ENCODE measurements at regions not wholly inside any gene's neighbourhood (a gene's known extent, or its start where the extent isn't known, plus 50 kb on each side); places are given as distances from the start of the nearest gene placed in this dataset.
"Not testable (repeated sequence)": the region's sequence is repeated elsewhere in the genome, so short reads cannot be mapped to it uniquely, and the experiment has no call there.

- DNase-seq: no peak
Measured at GRCh38 chr2:33709951-33710350, 110.9 kb upstream of the FAM98A start.

GRCh38 chr2:33707312-33707711, 108.2 kb upstream of the FAM98A start:
- no peak for DNase-seq

- DNase-seq: no peak
Measured at GRCh38 chr2:33706410-33706809, 107.3 kb upstream of the FAM98A start.

GRCh38 chr2:33704406-33704855, 105.3 kb upstream of the FAM98A start:
- no peak for DNase-seq

GRCh38 chr2:33696234-33696633, 97.1 kb upstream of the FAM98A start:
- DNase-seq: no peak

- DNase-seq: no peak
Measured at GRCh38 chr2:33694904-33695303, 95.8 kb upstream of the FAM98A start.

- DNase-seq: not testable (repeated sequence)
Measured at GRCh38 chr2:33690686-33691085, 91.6 kb upstream of the FAM98A start.

GRCh38 chr2:33681364-33681757, 82.3 kb upstream of the FAM98A start:
- no peak for DNase-seq

- DNase-seq: no peak
Measured at GRCh38 chr2:33680644-33681363, 81.7 kb upstream of the FAM98A start.

- no peak for DNase-seq
Measured at GRCh38 chr2:33678436-33678835, 79.3 kb upstream of the FAM98A start.

- DNase-seq: no peak
Measured at GRCh38 chr2:33673937-33674336, 74.8 kb upstream of the FAM98A start.

- DNase-seq: no peak
Measured at GRCh38 chr2:33672896-33673295, 73.8 kb upstream of the FAM98A start.

GRCh38 chr2:33672389-33672788, 73.3 kb upstream of the FAM98A start:
- DNase-seq: no peak

GRCh38 chr2:33671198-33671597, 72.1 kb upstream of the FAM98A start:
- DNase-seq: no peak

GRCh38 chr2:33670392-33670937, 71.4 kb upstream of the FAM98A start:
- no peak for DNase-seq

- no peak for DNase-seq
Measured at GRCh38 chr2:33666879-33667278, 67.8 kb upstream of the FAM98A start.

GRCh38 chr2:33665039-33665438, 65.9 kb upstream of the FAM98A start:
- DNase-seq: no peak

- no peak for DNase-seq
Measured at GRCh38 chr2:33660416-33661123, 61.5 kb upstream of the FAM98A start.

- DNase-seq: no peak
Measured at GRCh38 chr2:33655626-33656320, 56.7 kb upstream of the FAM98A start.

- DNase-seq: no peak
Measured at GRCh38 chr2:33652830-33653229, 53.7 kb upstream of the FAM98A start.

- no peak for DNase-seq
Measured at GRCh38 chr2:33650171-33650570, 51.1 kb upstream of the FAM98A start.

Measured in NCI-H2081 (cell line).